ENCODE measurements at regions not wholly inside any gene's neighbourhood (a gene's known extent, or its start where the extent isn't known, plus 50 kb on each side); places are given as distances from the start of the nearest gene placed in this dataset.
"Not testable (repeated sequence)": the region's sequence is repeated elsewhere in the genome, so short reads cannot be mapped to it uniquely, and the experiment has no call there.

GRCh38 chr16:29333492-29334097, 72.9 kb downstream of the NPIPB11 start:
- not testable (repeated sequence) for TF ChIP-seq POLR2A (IDR thresholded peaks at IDR 0.05); EP300 (IDR thresholded peaks at IDR 0.05; ENCODE audit: low read depth); POLR2AphosphoS5 (IDR thresholded peaks at IDR 0.05)
- TF ChIP-seq, protein P1, sequence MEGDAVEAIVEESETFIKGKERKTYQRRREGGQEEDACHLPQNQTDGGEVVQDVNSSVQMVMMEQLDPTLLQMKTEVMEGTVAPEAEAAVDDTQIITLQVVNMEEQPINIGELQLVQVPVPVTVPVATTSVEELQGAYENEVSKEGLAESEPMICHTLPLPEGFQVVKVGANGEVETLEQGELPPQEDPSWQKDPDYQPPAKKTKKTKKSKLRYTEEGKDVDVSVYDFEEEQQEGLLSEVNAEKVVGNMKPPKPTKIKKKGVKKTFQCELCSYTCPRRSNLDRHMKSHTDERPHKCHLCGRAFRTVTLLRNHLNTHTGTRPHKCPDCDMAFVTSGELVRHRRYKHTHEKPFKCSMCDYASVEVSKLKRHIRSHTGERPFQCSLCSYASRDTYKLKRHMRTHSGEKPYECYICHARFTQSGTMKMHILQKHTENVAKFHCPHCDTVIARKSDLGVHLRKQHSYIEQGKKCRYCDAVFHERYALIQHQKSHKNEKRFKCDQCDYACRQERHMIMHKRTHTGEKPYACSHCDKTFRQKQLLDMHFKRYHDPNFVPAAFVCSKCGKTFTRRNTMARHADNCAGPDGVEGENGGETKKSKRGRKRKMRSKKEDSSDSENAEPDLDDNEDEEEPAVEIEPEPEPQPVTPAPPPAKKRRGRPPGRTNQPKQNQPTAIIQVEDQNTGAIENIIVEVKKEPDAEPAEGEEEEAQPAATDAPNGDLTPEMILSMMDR (IDR thresholded peaks at IDR 0.05): not testable (repeated sequence)

All from transverse colon (tissue), 4 donors.